GM23248 (cell line): ENCODE measurements at regions not wholly inside any gene's neighbourhood (a gene's known extent, or its start where the extent isn't known, plus 50 kb on each side); places are given as distances from the start of the nearest gene placed in this dataset.

Experiments
- EZH2 ChIP-seq: fragments of 200-600 bp; sonication (generic); IDR thresholded peaks from 2 replicates; pipeline ENCODE4 v1.6.1; 2018; ENCODE audit warnings: antibody characterized with exemption, mild to moderate bottlenecking; ENCODE audit not compliant: insufficient read depth, poor library complexity, severe bottlenecking
- EZH2phosphoT487 ChIP-seq: fragments of 200-600 bp; sonication (generic); IDR thresholded peaks from 2 replicates; pipeline ENCODE4 v1.6.1; 2018; ENCODE audit warnings: antibody characterized with exemption, moderate library complexity, mild to moderate bottlenecking, low read depth; ENCODE audit not compliant: insufficient read depth

GRCh38 chr2:100761365-100761764 lies 58.6 kb upstream of the NPAS2 start:
- TF ChIP-seq EZH2phosphoT487 (no peak), EZH2 (no peak)
